SU-DHL-6 (cell line): ENCODE measurements at regions not wholly inside any gene's neighbourhood (a gene's known extent, or its start where the extent isn't known, plus 50 kb on each side); places are given as distances from the start of the nearest gene placed in this dataset.

Experiments used
- CTCF ChIP-seq: fragments of 200-600 bp; sonication (generic); IDR thresholded peaks from one replicate; pipeline ENCODE4 v1.5.1; 2017; ENCODE audit warnings: antibody characterized with exemption, mild to moderate bottlenecking, low read length, moderate library complexity; ENCODE audit not compliant: insufficient read depth, poor library complexity, severe bottlenecking
- EZH2phosphoT487 ChIP-seq: fragments of 200-600 bp; sonication (generic), shearing (Covaris generic); conservative IDR thresholded peaks from 2 replicates; pipeline ENCODE4 v1.6.1; 2018; ENCODE audit warnings: mild to moderate bottlenecking, antibody characterized with exemption, low read length, moderate library complexity, mixed read lengths

- no peak for TF ChIP-seq CTCF
- no peak for TF ChIP-seq EZH2phosphoT487
These were observed 81.7 kb upstream of the SEC11C start for GRCh38 chr18:59057969-59058368.
